ENCODE measurements at regions not wholly inside any gene's neighbourhood (a gene's known extent, or its start where the extent isn't known, plus 50 kb on each side); places are given as distances from the start of the nearest gene placed in this dataset.
A peak's percentile ranks its signal among the peaks of the same experiment; 100 is the strongest.
"Not testable (repeated sequence)": the region's sequence is repeated elsewhere in the genome, so short reads cannot be mapped to it uniquely, and the experiment has no call there.

- DNase-seq, result no peak
These were observed 182.2 kb upstream of the GNAI1 start for GRCh38 chr7:79952399-79952798.

- no peak for DNase-seq
These were observed 183.2 kb upstream of the GNAI1 start for GRCh38 chr7:79951415-79951814.

- DNase-seq, result no peak
These were observed 184.9 kb upstream of the GNAI1 start for GRCh38 chr7:79949778-79950177.

- no peak for DNase-seq
These were observed 198.2 kb upstream of the GNAI1 start for GRCh38 chr7:79936281-79936983.

- DNase-seq, result no peak
These were observed 199.9 kb upstream of the GNAI1 start for GRCh38 chr7:79934727-79935126.

- DNase-seq, result no peak
These were observed 201.5 kb upstream of the GNAI1 start for GRCh38 chr7:79933144-79933543.

GRCh38 chr7:79930604-79931003, 204.0 kb upstream of the GNAI1 start:
- no peak for DNase-seq

GRCh38 chr7:79927116-79927515, 207.5 kb upstream of the GNAI1 start:
- DNase-seq, result no peak

GRCh38 chr7:79923953-79924352, 210.7 kb upstream of the GNAI1 start:
- DNase-seq, result no peak

GRCh38 chr7:79922894-79923293, 211.7 kb upstream of the GNAI1 start:
- no peak for DNase-seq

- DNase-seq, result no peak
These were observed 212.7 kb upstream of the GNAI1 start for GRCh38 chr7:79921976-79922375.

GRCh38 chr7:79918632-79919031, 216.0 kb upstream of the GNAI1 start:
- not testable (repeated sequence) for DNase-seq

GRCh38 chr7:79915346-79915745, 219.3 kb upstream of the GNAI1 start:
- not testable (repeated sequence) for DNase-seq

GRCh38 chr7:79912213-79912633, 222.4 kb upstream of the GNAI1 start:
- no peak for DNase-seq

GRCh38 chr7:79911420-79911819, 223.2 kb upstream of the GNAI1 start:
- DNase-seq, result no peak

- no peak for DNase-seq
These were observed 225.5 kb upstream of the GNAI1 start for GRCh38 chr7:79909176-79909575.

GRCh38 chr7:79897166-79897565, 237.5 kb upstream of the GNAI1 start:
- no peak for DNase-seq

GRCh38 chr7:79893991-79894390, 240.6 kb upstream of the GNAI1 start:
- DNase-seq, result no peak

- no peak for DNase-seq
These were observed 251.7 kb upstream of the GNAI1 start for GRCh38 chr7:79882922-79883321.

GRCh38 chr7:79880312-79880711, 254.3 kb upstream of the GNAI1 start:
- DNase-seq, result peak; percentile 18

GRCh38 chr7:79877874-79878465, 256.7 kb upstream of the GNAI1 start:
- DNase-seq, result no peak

GRCh38 chr7:79876848-79877252, 257.8 kb upstream of the GNAI1 start:
- DNase-seq, result no peak

GRCh38 chr7:79874797-79875196, 259.8 kb upstream of the GNAI1 start:
- DNase-seq, result no peak

GRCh38 chr7:79872176-79872575, 262.5 kb upstream of the GNAI1 start:
- no peak for DNase-seq

GRCh38 chr7:79868010-79868409, 266.6 kb upstream of the GNAI1 start:
- DNase-seq, result no peak
